ENCODE measurements at regions not wholly inside any gene's neighbourhood (a gene's known extent, or its start where the extent isn't known, plus 50 kb on each side); places are given as distances from the start of the nearest gene placed in this dataset.

GRCh38 chr5:66255714-66256113 is 111.6 kb downstream of the SREK1 start:
- H3K4ac ChIP-seq (ENCODE audit: low read depth, low read length): no peak overlapping the region
- H3K23me2 ChIP-seq (ENCODE audit: insufficient read length, low read depth, low read length, poor library complexity, severe bottlenecking): no peaks in the 10 kb centered on the region
- Mint-ChIP-seq H3K4me1 (peaks cover 6 to 11% of the 10 kb centered on the region in 2 experiments), H3K4me3 (no peak overlapping the region), H3K27me3 (ENCODE audit: low read depth) (no peaks in the 10 kb centered on the region; the same call in 1 of the 2 replicates), H3K27ac (no peak overlapping the region), H3K36me3 (ENCODE audit: insufficient read depth in 1 of 3, low read depth in 3 of 3) (no peaks in the 10 kb centered on the region), H3K9me3 (peaks cover 0 to 3% of the 10 kb centered on the region in 2 experiments; a peak in 1 of 5 replicates)
- TF ChIP-seq CTCF (conservative IDR thresholded peaks at IDR 0.05): no peak
- H2AK5ac ChIP-seq (ENCODE audit: insufficient read length, low read length): no peak overlapping the region
- no peak overlapping the region for H2BK20ac ChIP-seq (ENCODE audit: low read depth, low read length, poor library complexity, severe bottlenecking)
- no peak overlapping the region for H4K91ac ChIP-seq (ENCODE audit: insufficient read length, low read depth, low read length)
- no peak overlapping the region for H3K4me2 ChIP-seq (ENCODE audit: insufficient read depth, insufficient read length, low read length)
- H3T11ph ChIP-seq (ENCODE audit: low read length): no peak overlapping the region
- no peaks in the 10 kb centered on the region for H4K20me1 ChIP-seq (ENCODE audit: control insufficient read depth, insufficient read depth, insufficient read length)
- no peaks in the 10 kb centered on the region for H3K27me3 ChIP-seq (ENCODE audit: insufficient read depth, low read length)
- H3K14ac ChIP-seq (ENCODE audit: insufficient read depth, low read length): no peak overlapping the region
- H3K23ac ChIP-seq (ENCODE audit: insufficient read length, low read depth, low read length): no peak overlapping the region
- no peak for DNase-seq
- no peak overlapping the region for H2AFZ ChIP-seq (ENCODE audit: low read length)
- H3K18ac ChIP-seq (ENCODE audit: insufficient read length, low read depth, low read length): no peak overlapping the region
- H4K5ac ChIP-seq (ENCODE audit: insufficient read length, low read depth, low read length): no peak overlapping the region
- H2BK5ac ChIP-seq (ENCODE audit: insufficient read length, low read length): no peak overlapping the region
- no peaks in the 10 kb centered on the region for H3K9me3 ChIP-seq (ENCODE audit: control insufficient read depth, low read depth, low read length)
- H3K4me1 ChIP-seq (ENCODE audit: insufficient read depth, low read length): peaks cover 3% of the 10 kb centered on the region; the same call in 1 of the 2 replicates
- H3K79me1 ChIP-seq (ENCODE audit: insufficient read depth, low read depth, low read length, poor library complexity, severe bottlenecking): no peaks in the 10 kb centered on the region
- no CpG with 5 or more reads among the region's 5 CpGs for WGBS (ENCODE audit: extremely low coverage, insufficient read length, low lambda C conversion rate)
- H2BK15ac ChIP-seq (ENCODE audit: low read depth, low read length): no peak overlapping the region
- no peak overlapping the region for H4K8ac ChIP-seq (replicated peaks; ENCODE audit: insufficient read length, low read depth, low read length)
- no peak overlapping the region for H3K9ac ChIP-seq (ENCODE audit: extremely low read depth, insufficient read length, low read length)
- no peak overlapping the region for H2BK120ac ChIP-seq (ENCODE audit: low read depth, low read length, poor library complexity, severe bottlenecking)
- H3K27ac ChIP-seq (ENCODE audit: insufficient read length, low read depth, low read length): no peak overlapping the region
- no peaks in the 10 kb centered on the region for H3K79me2 ChIP-seq (ENCODE audit: insufficient read depth, low read length)
- H3K56ac ChIP-seq (ENCODE audit: insufficient read length, low read depth, low read length): no peak overlapping the region
- H2BK12ac ChIP-seq (ENCODE audit: insufficient read length, low read depth, low read length): no peak overlapping the region

All from H9 (cell line).